ENCODE measurements at regions not wholly inside any gene's neighbourhood (a gene's known extent, or its start where the extent isn't known, plus 50 kb on each side); places are given as distances from the start of the nearest gene placed in this dataset.
"Not testable (repeated sequence)": the region's sequence is repeated elsewhere in the genome, so short reads cannot be mapped to it uniquely, and the experiment has no call there.

GRCh38 chr4:55253948-55254593 lies 92.0 kb upstream of the SRD5A3 start:
- peak; percentile 93 for FAIRE-seq

- FAIRE-seq, result no peak
These were observed 90.9 kb upstream of the SRD5A3 start for GRCh38 chr4:55255179-55255578.

- FAIRE-seq, result peak; percentile 96
These were observed 89.3 kb upstream of the SRD5A3 start for GRCh38 chr4:55256787-55257186.

- FAIRE-seq, result peak; percentile 99
These were observed 87.7 kb upstream of the SRD5A3 start for GRCh38 chr4:55258152-55258865.

GRCh38 chr4:55259294-55259693 lies 86.7 kb upstream of the SRD5A3 start:
- no peak for FAIRE-seq

- no peak for FAIRE-seq
These were observed 76.6 kb upstream of the SRD5A3 start for GRCh38 chr4:55269470-55269869.

GRCh38 chr4:55269995-55270394 lies 76.0 kb upstream of the SRD5A3 start:
- no peak for FAIRE-seq

GRCh38 chr4:55270481-55270880 lies 75.6 kb upstream of the SRD5A3 start:
- no peak for FAIRE-seq

GRCh38 chr4:55272102-55272501 lies 73.9 kb upstream of the SRD5A3 start:
- no peak for FAIRE-seq

- FAIRE-seq, result no peak
These were observed 73.5 kb upstream of the SRD5A3 start for GRCh38 chr4:55272589-55272988.

GRCh38 chr4:55277011-55277410 lies 69.0 kb upstream of the SRD5A3 start:
- FAIRE-seq, result no peak

GRCh38 chr4:55278316-55278715 lies 67.7 kb upstream of the SRD5A3 start:
- FAIRE-seq, result no peak

- not testable (repeated sequence) for FAIRE-seq
These were observed 65.6 kb upstream of the SRD5A3 start for GRCh38 chr4:55280474-55280873.

GRCh38 chr4:55281118-55281683 lies 64.8 kb upstream of the SRD5A3 start:
- FAIRE-seq, result not testable (repeated sequence)

- no peak for FAIRE-seq
These were observed 61.7 kb upstream of the SRD5A3 start for GRCh38 chr4:55284331-55284730.

- FAIRE-seq, result no peak
These were observed 54.8 kb upstream of the SRD5A3 start for GRCh38 chr4:55291227-55291640.

- FAIRE-seq, result no peak
These were observed 49.9 kb upstream of the SRD5A3 start for GRCh38 chr4:55296096-55296495.

Data from TTC549 (cell line).